Esophagus muscularis mucosa (tissue), 4 donors: ENCODE measurements at regions not wholly inside any gene's neighbourhood (a gene's known extent, or its start where the extent isn't known, plus 50 kb on each side); places are given as distances from the start of the nearest gene placed in this dataset.

ENCODE experiments used
- EP300 ChIP-seq: sonication (generic); formaldehyde crosslinking; IDR thresholded peaks from one replicate; pipeline ENCODE4 v1.6.1; 2017; ENCODE audit warnings: antibody characterized with exemption
- POLR2A ChIP-seq: fragments of 450-650 bp; IDR thresholded peaks from one replicate; pipeline ENCODE4 v1.6.1; 2017; ENCODE audit warnings: antibody characterized with exemption, moderate library complexity, mild to moderate bottlenecking, low read depth
- POLR2AphosphoS5 ChIP-seq, 2 donors: sonication (generic); formaldehyde crosslinking; IDR thresholded peaks; one replicate each; pipeline ENCODE4 v1.6.1; 2017; ENCODE audit warnings: antibody characterized with exemption in 2 of 2
- TF ChIP-seq, protein P1 (sequence below), 3 experiments: fragments of 200-600 bp in 2 of 3; fragments of 450-650 bp in 1 of 3; sonication (generic) in 2 of 3; IDR thresholded peaks; one replicate each; pipeline ENCODE4 v1.5.1; 2017 to 2019; ENCODE audit warnings: antibody characterized with exemption in 3 of 3, mild to moderate bottlenecking in 2 of 3, moderate library complexity in 1 of 3

DNA sequence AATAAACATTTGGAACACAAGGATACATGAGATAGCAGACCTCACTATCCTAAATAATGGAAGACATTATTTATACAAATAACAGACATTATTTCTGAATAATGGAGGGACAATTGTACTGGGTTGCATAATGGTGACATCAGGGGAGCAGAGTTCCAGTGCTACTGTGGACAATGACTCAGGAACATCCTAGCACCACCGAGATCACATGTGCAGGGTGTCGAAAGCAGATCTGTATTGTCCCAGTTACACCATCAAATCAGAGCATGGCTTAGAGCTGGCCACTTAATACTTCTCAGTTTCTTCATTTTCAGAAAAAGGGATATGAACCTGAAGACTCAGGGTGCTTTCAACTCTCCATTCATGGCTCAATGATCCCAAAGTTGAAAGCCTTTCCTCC, 249.1 kb upstream of the RBMS1 start:
- TF ChIP-seq, protein P1, sequence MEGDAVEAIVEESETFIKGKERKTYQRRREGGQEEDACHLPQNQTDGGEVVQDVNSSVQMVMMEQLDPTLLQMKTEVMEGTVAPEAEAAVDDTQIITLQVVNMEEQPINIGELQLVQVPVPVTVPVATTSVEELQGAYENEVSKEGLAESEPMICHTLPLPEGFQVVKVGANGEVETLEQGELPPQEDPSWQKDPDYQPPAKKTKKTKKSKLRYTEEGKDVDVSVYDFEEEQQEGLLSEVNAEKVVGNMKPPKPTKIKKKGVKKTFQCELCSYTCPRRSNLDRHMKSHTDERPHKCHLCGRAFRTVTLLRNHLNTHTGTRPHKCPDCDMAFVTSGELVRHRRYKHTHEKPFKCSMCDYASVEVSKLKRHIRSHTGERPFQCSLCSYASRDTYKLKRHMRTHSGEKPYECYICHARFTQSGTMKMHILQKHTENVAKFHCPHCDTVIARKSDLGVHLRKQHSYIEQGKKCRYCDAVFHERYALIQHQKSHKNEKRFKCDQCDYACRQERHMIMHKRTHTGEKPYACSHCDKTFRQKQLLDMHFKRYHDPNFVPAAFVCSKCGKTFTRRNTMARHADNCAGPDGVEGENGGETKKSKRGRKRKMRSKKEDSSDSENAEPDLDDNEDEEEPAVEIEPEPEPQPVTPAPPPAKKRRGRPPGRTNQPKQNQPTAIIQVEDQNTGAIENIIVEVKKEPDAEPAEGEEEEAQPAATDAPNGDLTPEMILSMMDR (IDR thresholded peaks at IDR 0.05) = no peak
- TF ChIP-seq POLR2A = no peak
- no peak for TF ChIP-seq POLR2AphosphoS5 (IDR thresholded peaks at IDR 0.05)
- no peak for TF ChIP-seq EP300
